ENCODE measurements at regions not wholly inside any gene's neighbourhood (a gene's known extent, or its start where the extent isn't known, plus 50 kb on each side); places are given as distances from the start of the nearest gene placed in this dataset.

DNA sequence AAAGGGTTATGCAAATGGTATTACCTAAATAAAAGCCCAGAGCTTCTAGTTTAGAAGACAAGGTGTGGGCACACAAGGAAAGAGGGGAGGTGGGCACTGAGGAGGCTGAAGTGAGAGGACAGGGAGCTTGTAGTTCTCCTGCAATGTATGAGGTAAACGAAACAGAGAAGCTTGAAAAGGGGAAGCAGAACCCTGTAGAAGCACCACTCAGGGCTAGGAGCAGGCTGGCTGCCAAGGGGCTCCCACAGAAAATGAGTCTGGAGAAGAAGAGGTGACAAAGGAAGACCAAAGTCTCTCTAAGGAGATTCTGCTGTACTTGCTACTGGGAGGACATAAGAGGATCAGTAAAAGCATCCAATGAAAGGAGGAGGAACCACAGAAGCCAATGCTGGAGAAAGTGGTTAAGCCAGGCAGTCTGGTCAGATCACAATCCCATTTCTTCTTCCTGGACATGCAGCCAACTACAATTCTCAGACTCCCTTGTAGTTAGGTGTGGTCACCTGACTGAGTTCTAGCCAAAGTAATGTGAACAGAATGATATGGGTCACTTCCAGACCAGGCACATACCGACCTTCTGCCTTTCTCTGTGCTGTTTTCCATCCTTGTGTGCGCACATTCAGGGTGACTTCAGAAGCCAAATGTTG lies 174.5 kb upstream of the MAP3K1 start:
- Histone ChIP-seq H3K27me3 (no peaks in the 10 kb centered on the region), H3K36me3 (no peaks in the 10 kb centered on the region), H3K27ac (peak overlapping the region; percentile 66), H3K4me1 (ENCODE audit: control insufficient read depth in 1 of 2, insufficient read depth in 1 of 2, low read depth in 1 of 2, low read length in 1 of 2) (peaks cover 15% of the 10 kb centered on the region in 2 experiments), H3K4me3 (ENCODE audit: low read depth in 1 of 2, low read length in 1 of 2) (no peak overlapping the region), H3K9me3 (no peaks in the 10 kb centered on the region)
- TF ChIP-seq, protein P1, sequence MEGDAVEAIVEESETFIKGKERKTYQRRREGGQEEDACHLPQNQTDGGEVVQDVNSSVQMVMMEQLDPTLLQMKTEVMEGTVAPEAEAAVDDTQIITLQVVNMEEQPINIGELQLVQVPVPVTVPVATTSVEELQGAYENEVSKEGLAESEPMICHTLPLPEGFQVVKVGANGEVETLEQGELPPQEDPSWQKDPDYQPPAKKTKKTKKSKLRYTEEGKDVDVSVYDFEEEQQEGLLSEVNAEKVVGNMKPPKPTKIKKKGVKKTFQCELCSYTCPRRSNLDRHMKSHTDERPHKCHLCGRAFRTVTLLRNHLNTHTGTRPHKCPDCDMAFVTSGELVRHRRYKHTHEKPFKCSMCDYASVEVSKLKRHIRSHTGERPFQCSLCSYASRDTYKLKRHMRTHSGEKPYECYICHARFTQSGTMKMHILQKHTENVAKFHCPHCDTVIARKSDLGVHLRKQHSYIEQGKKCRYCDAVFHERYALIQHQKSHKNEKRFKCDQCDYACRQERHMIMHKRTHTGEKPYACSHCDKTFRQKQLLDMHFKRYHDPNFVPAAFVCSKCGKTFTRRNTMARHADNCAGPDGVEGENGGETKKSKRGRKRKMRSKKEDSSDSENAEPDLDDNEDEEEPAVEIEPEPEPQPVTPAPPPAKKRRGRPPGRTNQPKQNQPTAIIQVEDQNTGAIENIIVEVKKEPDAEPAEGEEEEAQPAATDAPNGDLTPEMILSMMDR (IDR thresholded peaks at IDR 0.05) = no peak

- H3K4me3 ChIP-seq (ENCODE audit: low read depth in 1 of 2, low read length in 1 of 2) = no peak overlapping the region
- H3K36me3 ChIP-seq = no peaks in the 10 kb centered on the region
- no peaks in the 10 kb centered on the region for H3K27me3 ChIP-seq
- no peak overlapping the region for H3K27ac ChIP-seq
- peaks cover 15% of the 10 kb centered on the region in 2 experiments for H3K4me1 ChIP-seq (ENCODE audit: control insufficient read depth in 1 of 2, insufficient read depth in 1 of 2, low read depth in 1 of 2, low read length in 1 of 2)
- H3K9me3 ChIP-seq = no peaks in the 10 kb centered on the region
- TF ChIP-seq, protein P1 (IDR thresholded peaks at IDR 0.05) = no peak
Measured at GRCh38 chr5:56639476-56639875, 175.9 kb upstream of the MAP3K1 start.

DNA sequence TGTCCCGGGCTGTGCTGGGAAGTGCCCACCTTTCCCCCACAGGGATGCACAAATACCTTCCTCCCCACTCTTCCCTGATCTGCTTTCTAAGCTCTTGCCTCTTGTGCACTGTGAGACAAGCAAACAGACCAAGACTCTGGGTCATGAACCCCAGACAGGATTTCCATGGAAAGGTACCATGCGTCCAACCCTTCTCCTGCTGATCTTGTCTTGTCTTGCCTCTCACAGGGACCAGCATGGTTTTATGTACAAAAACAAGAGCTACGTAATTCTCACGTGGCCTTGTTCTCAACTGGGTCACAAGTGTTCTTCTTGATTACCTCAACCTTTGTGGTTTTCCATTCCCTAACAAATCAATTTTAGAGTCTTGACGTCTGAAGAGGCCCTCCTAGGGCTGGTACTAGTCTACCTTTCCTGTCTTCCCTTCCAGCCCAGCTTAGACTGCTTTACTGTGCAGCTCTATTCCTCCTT lies 176.5 kb upstream of the MAP3K1 start:
- Histone ChIP-seq H3K27ac (no peak overlapping the region), H3K9me3 (no peaks in the 10 kb centered on the region), H3K4me1 (ENCODE audit: control insufficient read depth in 1 of 2, insufficient read depth in 1 of 2, low read depth in 1 of 2, low read length in 1 of 2) (peaks cover 15% of the 10 kb centered on the region in 2 experiments), H3K27me3 (no peaks in the 10 kb centered on the region), H3K36me3 (no peaks in the 10 kb centered on the region), H3K4me3 (ENCODE audit: low read depth in 1 of 2, low read length in 1 of 2) (no peak overlapping the region)
- TF ChIP-seq, protein P1 (IDR thresholded peaks at IDR 0.05) = no peak

DNA sequence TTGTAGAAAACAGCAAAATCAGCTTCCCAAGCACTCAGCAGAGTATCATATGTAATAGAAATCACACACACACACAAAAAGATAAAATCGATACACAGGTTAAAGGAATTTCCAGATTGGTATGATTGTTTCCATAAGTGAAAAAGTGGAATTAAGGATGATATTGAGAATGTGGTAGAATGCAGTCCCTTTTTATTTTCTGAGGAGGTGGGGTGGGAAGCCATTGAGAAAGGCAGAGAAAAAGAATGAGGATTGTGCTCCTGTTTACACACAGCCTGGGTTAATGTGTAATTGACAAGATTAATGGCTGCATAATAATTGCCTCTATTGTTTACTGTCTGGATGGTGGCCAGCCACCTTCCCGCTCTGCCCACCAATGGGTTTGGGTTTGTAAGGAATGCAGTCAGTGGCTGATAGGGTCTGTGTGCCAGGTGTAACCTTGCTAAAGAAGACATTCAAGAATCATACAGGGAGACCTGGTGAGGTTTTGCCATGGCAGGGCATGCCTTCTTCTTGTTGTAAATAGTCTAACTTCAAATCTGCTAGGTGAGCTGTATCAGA lies 177.2 kb upstream of the MAP3K1 start:
- TF ChIP-seq, protein P1 (IDR thresholded peaks at IDR 0.05) = no peak
- Histone ChIP-seq H3K4me1 (ENCODE audit: control insufficient read depth in 1 of 2, insufficient read depth in 1 of 2, low read depth in 1 of 2, low read length in 1 of 2) (peaks cover 15% of the 10 kb centered on the region in 2 experiments), H3K36me3 (no peaks in the 10 kb centered on the region), H3K4me3 (ENCODE audit: low read depth in 1 of 2, low read length in 1 of 2) (no peak overlapping the region), H3K27ac (no peak overlapping the region), H3K9me3 (no peaks in the 10 kb centered on the region), H3K27me3 (no peaks in the 10 kb centered on the region)

GRCh38 chr5:56637321-56637920 lies 177.9 kb upstream of the MAP3K1 start:
- Histone ChIP-seq H3K9me3 (no peaks in the 10 kb centered on the region), H3K36me3 (no peaks in the 10 kb centered on the region), H3K27me3 (no peaks in the 10 kb centered on the region), H3K27ac (no peak overlapping the region), H3K4me1 (ENCODE audit: control insufficient read depth in 1 of 2, insufficient read depth in 1 of 2, low read depth in 1 of 2, low read length in 1 of 2) (peaks cover 15% of the 10 kb centered on the region in 2 experiments), H3K4me3 (ENCODE audit: low read depth in 1 of 2, low read length in 1 of 2) (no peak overlapping the region)
- TF ChIP-seq, protein P1 (IDR thresholded peaks at IDR 0.05) = no peak

All from neutrophil (primary cell).